Epithelial cell of prostate (primary cell): ENCODE measurements at regions not wholly inside any gene's neighbourhood (a gene's known extent, or its start where the extent isn't known, plus 50 kb on each side); places are given as distances from the start of the nearest gene placed in this dataset.

Experiments used
- DNase-seq: peaks from one replicate; pipeline ENCODE4 v3.0.0-alpha.2; 2011; ENCODE audit warnings: low read depth, low spot score
- H3K27ac ChIP-seq: fragments of 450-650 bp; 2 replicates; pipeline ENCODE4 v1.5.1; 2017; ENCODE audit warnings: mild to moderate bottlenecking

- H3K27ac ChIP-seq = no peak overlapping the region
- DNase-seq = no peak
Measured at GRCh38 chr1:87218618-87219017, 110.1 kb upstream of the LMO4 start.

- DNase-seq = no peak
- H3K27ac ChIP-seq = peak overlapping the region; percentile 41
Measured at GRCh38 chr1:87219141-87219540, 109.5 kb upstream of the LMO4 start.

- DNase-seq = no peak
- peak overlapping the region; percentile 41 for H3K27ac ChIP-seq
Measured at GRCh38 chr1:87219626-87220025, 109.1 kb upstream of the LMO4 start.

- no peak for DNase-seq
- peak overlapping the region; percentile 41 for H3K27ac ChIP-seq
Measured at GRCh38 chr1:87220993-87221392, 107.7 kb upstream of the LMO4 start.

GRCh38 chr1:87224201-87224600, 104.5 kb upstream of the LMO4 start:
- peak; percentile 97 for DNase-seq

GRCh38 chr1:87225171-87225570, 103.5 kb upstream of the LMO4 start:
- no peak for DNase-seq
- H3K27ac ChIP-seq = peak overlapping the region; percentile 81

More at GRCh38 chr1:87224201-87224600, 104.5 kb upstream of the LMO4 start:
- peak overlapping the region; percentile 81 for H3K27ac ChIP-seq

GRCh38 chr1:87226341-87226760, 102.3 kb upstream of the LMO4 start:
- peak overlapping the region; percentile 81 for H3K27ac ChIP-seq
- DNase-seq = peak; percentile 91

GRCh38 chr1:87227651-87228050, 101.0 kb upstream of the LMO4 start:
- no peak overlapping the region for H3K27ac ChIP-seq
- no peak for DNase-seq

GRCh38 chr1:87230501-87230900, 98.2 kb upstream of the LMO4 start:
- DNase-seq = no peak
- no peak overlapping the region for H3K27ac ChIP-seq

GRCh38 chr1:87231703-87232367, 96.8 kb upstream of the LMO4 start:
- no peak overlapping the region for H3K27ac ChIP-seq
- no peak for DNase-seq

GRCh38 chr1:87236585-87236984, 92.1 kb upstream of the LMO4 start:
- DNase-seq = no peak
- no peak overlapping the region for H3K27ac ChIP-seq

- no peak overlapping the region for H3K27ac ChIP-seq
- no peak for DNase-seq
Measured at GRCh38 chr1:87239997-87240605, 88.6 kb upstream of the LMO4 start.

- H3K27ac ChIP-seq = no peak overlapping the region
- DNase-seq = no peak
Measured at GRCh38 chr1:87240661-87241285, 87.9 kb upstream of the LMO4 start.

GRCh38 chr1:87242445-87243185, 86.1 kb upstream of the LMO4 start:
- H3K27ac ChIP-seq = no peak overlapping the region
- DNase-seq = no peak

- DNase-seq = no peak
- H3K27ac ChIP-seq = no peak overlapping the region
Measured at GRCh38 chr1:87243573-87243972, 85.1 kb upstream of the LMO4 start.

GRCh38 chr1:87246436-87246835, 82.2 kb upstream of the LMO4 start:
- DNase-seq = no peak
- no peak overlapping the region for H3K27ac ChIP-seq

- peak; percentile 56 for DNase-seq
- no peak overlapping the region for H3K27ac ChIP-seq
Measured at GRCh38 chr1:87249803-87250202, 78.9 kb upstream of the LMO4 start.

- no peak overlapping the region for H3K27ac ChIP-seq
- DNase-seq = no peak
Measured at GRCh38 chr1:87250336-87250735, 78.3 kb upstream of the LMO4 start.

GRCh38 chr1:87252406-87252805, 76.3 kb upstream of the LMO4 start:
- no peak for DNase-seq
- no peak overlapping the region for H3K27ac ChIP-seq

GRCh38 chr1:87262688-87263087, 66.0 kb upstream of the LMO4 start:
- no peak overlapping the region for H3K27ac ChIP-seq
- no peak for DNase-seq

GRCh38 chr1:87263281-87263680, 65.4 kb upstream of the LMO4 start:
- no peak for DNase-seq
- no peak overlapping the region for H3K27ac ChIP-seq
